ENCODE measurements at regions not wholly inside any gene's neighbourhood (a gene's known extent, or its start where the extent isn't known, plus 50 kb on each side); places are given as distances from the start of the nearest gene placed in this dataset.

- TF ChIP-seq CTCF (IDR thresholded peaks at IDR 0.05) (no peak), REST (IDR thresholded peaks at IDR 0.05; ENCODE audit: insufficient read depth in 1 of 2, low read depth in 2 of 2, low read length in 1 of 2) (no peak), POLR2AphosphoS5 (IDR thresholded peaks at IDR 0.05; ENCODE audit: low read depth, low read length) (no peak), SIN3A (IDR thresholded peaks at IDR 0.05; ENCODE audit: borderline replicate concordance, insufficient read depth, low read depth, low read length) (no peak), TCF7L2 (IDR thresholded peaks at IDR 0.05; ENCODE audit: low read depth, low read length) (no peak)
These were observed 129.5 kb upstream of the SDK2 start for GRCh38 chr17:73773702-73774101.

Measured in Panc1 (cell line).